ENCODE measurements at regions not wholly inside any gene's neighbourhood (a gene's known extent, or its start where the extent isn't known, plus 50 kb on each side); places are given as distances from the start of the nearest gene placed in this dataset.

GRCh38 chrX:138939038-138939437, 227.5 kb upstream of the FGF13 start:
- no peak for TF ChIP-seq E2F5 (CRISPR knock-in tag; conservative IDR thresholded peaks at IDR 0.05)
- no peak for TF ChIP-seq ASH2L (IDR thresholded peaks at IDR 0.05; ENCODE audit: insufficient read length, low read depth, low read length)
- no peak for TF ChIP-seq SMARCE1 (IDR thresholded peaks at IDR 0.05; ENCODE audit: borderline replicate concordance)
- TF ChIP-seq THAP7 (CRISPR knock-in tag; IDR thresholded peaks at IDR 0.05) = no peak
- no peak for TF ChIP-seq USF2 (IDR thresholded peaks at IDR 0.05; ENCODE audit: low read depth, low read length)
- no peak for TF ChIP-seq USF2 (CRISPR knock-in tag; IDR thresholded peaks at IDR 0.05; ENCODE audit: borderline replicate concordance)
- no peak for TF ChIP-seq MXI1 (IDR thresholded peaks at IDR 0.05; ENCODE audit: borderline replicate concordance, low read depth, low read length)
- TF ChIP-seq CCAR2 (optimal IDR thresholded peaks at IDR 0.05; ENCODE audit: low read depth, low read length) = no peak
- TF ChIP-seq PRDM15 (CRISPR knock-in tag; IDR thresholded peaks at IDR 0.05) = no peak

All from HepG2 (cell line).